ENCODE measurements at regions not wholly inside any gene's neighbourhood (a gene's known extent, or its start where the extent isn't known, plus 50 kb on each side); places are given as distances from the start of the nearest gene placed in this dataset.

DNA sequence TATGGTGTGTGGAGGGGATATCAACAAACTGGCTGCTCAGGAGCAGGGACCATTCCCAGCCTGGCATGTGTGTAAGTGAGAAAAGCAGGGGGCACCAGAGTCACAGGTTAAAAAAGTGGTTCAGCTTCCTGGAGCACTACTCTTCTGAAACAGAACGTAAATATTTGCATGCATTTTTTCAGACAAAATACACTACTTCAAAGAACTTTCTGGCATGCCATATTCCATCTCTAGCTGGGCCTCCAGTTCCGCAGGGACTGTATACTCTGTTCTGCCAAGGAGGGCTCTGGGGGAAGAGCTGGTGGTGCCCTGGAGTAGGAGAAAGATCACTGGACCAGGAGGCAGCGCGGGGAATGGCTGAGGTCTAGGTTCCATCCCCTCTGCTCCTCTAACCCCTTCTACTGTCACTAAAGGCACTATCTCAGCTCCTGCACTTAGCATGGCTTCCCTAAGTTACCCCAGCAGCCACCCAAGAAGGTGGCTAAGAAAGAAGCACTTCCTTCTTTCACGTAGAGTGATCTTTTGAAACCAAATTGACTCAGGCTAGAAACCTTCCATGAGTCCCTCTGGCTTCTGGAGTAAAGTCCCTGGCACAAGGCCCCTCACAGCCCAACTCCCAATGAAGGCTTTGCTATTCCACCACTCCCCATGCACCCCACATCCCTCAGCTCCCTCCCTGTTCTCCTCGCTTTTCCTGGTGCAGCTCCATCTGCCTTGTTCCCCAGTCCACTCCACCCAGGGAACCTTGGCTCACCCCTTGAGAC lies 57.6 kb upstream of the CABLES1 start:
- TF ChIP-seq, protein P1, sequence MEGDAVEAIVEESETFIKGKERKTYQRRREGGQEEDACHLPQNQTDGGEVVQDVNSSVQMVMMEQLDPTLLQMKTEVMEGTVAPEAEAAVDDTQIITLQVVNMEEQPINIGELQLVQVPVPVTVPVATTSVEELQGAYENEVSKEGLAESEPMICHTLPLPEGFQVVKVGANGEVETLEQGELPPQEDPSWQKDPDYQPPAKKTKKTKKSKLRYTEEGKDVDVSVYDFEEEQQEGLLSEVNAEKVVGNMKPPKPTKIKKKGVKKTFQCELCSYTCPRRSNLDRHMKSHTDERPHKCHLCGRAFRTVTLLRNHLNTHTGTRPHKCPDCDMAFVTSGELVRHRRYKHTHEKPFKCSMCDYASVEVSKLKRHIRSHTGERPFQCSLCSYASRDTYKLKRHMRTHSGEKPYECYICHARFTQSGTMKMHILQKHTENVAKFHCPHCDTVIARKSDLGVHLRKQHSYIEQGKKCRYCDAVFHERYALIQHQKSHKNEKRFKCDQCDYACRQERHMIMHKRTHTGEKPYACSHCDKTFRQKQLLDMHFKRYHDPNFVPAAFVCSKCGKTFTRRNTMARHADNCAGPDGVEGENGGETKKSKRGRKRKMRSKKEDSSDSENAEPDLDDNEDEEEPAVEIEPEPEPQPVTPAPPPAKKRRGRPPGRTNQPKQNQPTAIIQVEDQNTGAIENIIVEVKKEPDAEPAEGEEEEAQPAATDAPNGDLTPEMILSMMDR (IDR thresholded peaks at IDR 0.05; ENCODE audit: low read depth, low read length, missing control alignments): peak; percentile 6
- H3K4me3 ChIP-seq (ENCODE audit: low read depth, low read length): no peak overlapping the region
- no peak for DNase-seq (ENCODE audit: low read depth)

DNA sequence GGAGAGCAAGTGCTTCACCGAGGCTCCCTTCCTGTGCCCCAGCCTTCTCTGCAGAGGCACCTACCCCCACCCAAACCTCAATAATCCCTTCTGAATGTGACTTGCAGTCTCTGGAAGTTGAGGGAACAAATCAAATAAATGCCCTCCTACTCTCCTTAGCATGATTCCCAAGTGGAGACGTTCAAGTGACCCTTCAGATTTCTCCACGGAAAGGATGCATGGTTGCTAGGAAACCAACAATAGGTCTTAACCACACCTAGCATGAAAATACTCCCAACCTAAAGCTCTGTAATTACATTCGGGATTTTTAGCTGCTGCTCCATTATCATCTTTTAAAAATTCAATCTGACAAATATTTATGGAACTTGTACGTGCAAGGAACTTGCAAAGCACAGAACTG lies 50.2 kb upstream of the CABLES1 start:
- TF ChIP-seq, protein P1 (IDR thresholded peaks at IDR 0.05; ENCODE audit: low read depth, low read length, missing control alignments): no peak
- no peak for DNase-seq (ENCODE audit: low read depth)
- no peak overlapping the region for H3K4me3 ChIP-seq (ENCODE audit: low read depth, low read length)

Data from GM12864 (cell line).